HG03025 (cell line): ENCODE measurements at regions not wholly inside any gene's neighbourhood (a gene's known extent, or its start where the extent isn't known, plus 50 kb on each side); places are given as distances from the start of the nearest gene placed in this dataset.

Experiments
- ATAC-seq: cut with Tn5 transposase; IDR thresholded peaks from one replicate; pipeline ENCODE4 v1.9.1; 2021; ENCODE audit warnings: mild to moderate bottlenecking, moderate library complexity; ENCODE audit not compliant: unreplicated experiment, low FRiP score

- no peak for ATAC-seq
Measured at GRCh38 chr16:49129935-49130334, 151.7 kb downstream of the CBLN1 start.

- ATAC-seq: no peak
Measured at GRCh38 chr16:49128740-49129139, 152.9 kb downstream of the CBLN1 start.

- ATAC-seq: no peak
Measured at GRCh38 chr16:49127103-49127502, 154.5 kb downstream of the CBLN1 start.

- ATAC-seq: no peak
Measured at GRCh38 chr16:49121636-49122035, 160.0 kb downstream of the CBLN1 start.

- no peak for ATAC-seq
Measured at GRCh38 chr16:49120631-49121030, 161.0 kb downstream of the CBLN1 start.

GRCh38 chr16:49116873-49117272, 164.8 kb downstream of the CBLN1 start:
- no peak for ATAC-seq

GRCh38 chr16:49115956-49116355, 165.7 kb downstream of the CBLN1 start:
- ATAC-seq: no peak

- no peak for ATAC-seq
Measured at GRCh38 chr16:49112754-49113153, 168.9 kb downstream of the CBLN1 start.

- no peak for ATAC-seq
Measured at GRCh38 chr16:49111351-49111750, 170.3 kb downstream of the CBLN1 start.

- no peak for ATAC-seq
Measured at GRCh38 chr16:49108611-49109010, 173.0 kb downstream of the CBLN1 start.

GRCh38 chr16:49103298-49103697, 178.3 kb downstream of the CBLN1 start:
- ATAC-seq: no peak

GRCh38 chr16:49101997-49102396, 179.6 kb downstream of the CBLN1 start:
- no peak for ATAC-seq

GRCh38 chr16:49100366-49100765, 181.3 kb downstream of the CBLN1 start:
- no peak for ATAC-seq

GRCh38 chr16:49097964-49098363, 183.7 kb downstream of the CBLN1 start:
- no peak for ATAC-seq

GRCh38 chr16:49096176-49096945, 185.3 kb downstream of the CBLN1 start:
- no peak for ATAC-seq

GRCh38 chr16:49095539-49095938, 186.1 kb downstream of the CBLN1 start:
- ATAC-seq: no peak

GRCh38 chr16:49094471-49094870, 187.2 kb downstream of the CBLN1 start:
- no peak for ATAC-seq

GRCh38 chr16:49093939-49094338, 187.7 kb downstream of the CBLN1 start:
- no peak for ATAC-seq

GRCh38 chr16:49092704-49093103, 188.9 kb downstream of the CBLN1 start:
- ATAC-seq: no peak

GRCh38 chr16:49089533-49089932, 192.1 kb downstream of the CBLN1 start:
- no peak for ATAC-seq

GRCh38 chr16:49089039-49089438, 192.6 kb downstream of the CBLN1 start:
- ATAC-seq: no peak

- ATAC-seq: no peak
Measured at GRCh38 chr16:49085686-49086085, 196.0 kb downstream of the CBLN1 start.
